ENCODE measurements at regions not wholly inside any gene's neighbourhood (a gene's known extent, or its start where the extent isn't known, plus 50 kb on each side); places are given as distances from the start of the nearest gene placed in this dataset.
"Not testable (repeated sequence)": the region's sequence is repeated elsewhere in the genome, so short reads cannot be mapped to it uniquely, and the experiment has no call there.

GRCh38 chrY:9278842-9279241 is 58.4 kb upstream of the TSPY4 start:
- not testable (repeated sequence) for TF ChIP-seq POLR2A, TAF1, POLR2AphosphoS5 (IDR thresholded peaks at IDR 0.05; ENCODE audit: low read depth, low read length)
